RCC 7860 (cell line): ENCODE measurements at regions not wholly inside any gene's neighbourhood (a gene's known extent, or its start where the extent isn't known, plus 50 kb on each side); places are given as distances from the start of the nearest gene placed in this dataset.
"Not testable (repeated sequence)": the region's sequence is repeated elsewhere in the genome, so short reads cannot be mapped to it uniquely, and the experiment has no call there.

Experiments
- DNase-seq: peaks from one replicate; pipeline ENCODE4 v3.0.0-alpha.2; 2015; ENCODE audit warnings: low spot score
- FAIRE-seq: peaks from 2 replicates; lab custom pipeline; 2012; peaks lifted over from hg19 to GRCh38; lab: Jason Lieb, UNC

- DNase-seq (no peak), FAIRE-seq (no peak)
Measured at GRCh38 chr22:25482091-25482760, 82.2 kb upstream of the GRK3 start.

GRCh38 chr22:25482868-25483639, 81.4 kb upstream of the GRK3 start:
- FAIRE-seq (no peak), DNase-seq (no peak)

- DNase-seq (no peak), FAIRE-seq (no peak)
Measured at GRCh38 chr22:25483931-25484330, 80.5 kb upstream of the GRK3 start.

GRCh38 chr22:25484521-25485315, 79.8 kb upstream of the GRK3 start:
- DNase-seq, result no peak
- FAIRE-seq, result no peak

GRCh38 chr22:25485626-25486545, 78.6 kb upstream of the GRK3 start:
- FAIRE-seq (no peak), DNase-seq (no peak)

GRCh38 chr22:25487508-25487907, 77.0 kb upstream of the GRK3 start:
- no peak for DNase-seq
- no peak for FAIRE-seq

GRCh38 chr22:25488244-25489020, 76.0 kb upstream of the GRK3 start:
- FAIRE-seq (peak; percentile 79), DNase-seq (peak; percentile 80)

- FAIRE-seq, result no peak
- no peak for DNase-seq
Measured at GRCh38 chr22:25489947-25490346, 74.5 kb upstream of the GRK3 start.

- FAIRE-seq (no peak), DNase-seq (no peak)
Measured at GRCh38 chr22:25490896-25491295, 73.6 kb upstream of the GRK3 start.

- no peak for FAIRE-seq
Measured at GRCh38 chr22:25492162-25492561, 72.3 kb upstream of the GRK3 start.

GRCh38 chr22:25492841-25493734, 71.4 kb upstream of the GRK3 start:
- DNase-seq, result no peak
- FAIRE-seq, result no peak

More at GRCh38 chr22:25492162-25492561, 72.3 kb upstream of the GRK3 start:
- no peak for DNase-seq

GRCh38 chr22:25493794-25494193, 70.7 kb upstream of the GRK3 start:
- FAIRE-seq (no peak), DNase-seq (no peak)

- FAIRE-seq (no peak), DNase-seq (no peak)
Measured at GRCh38 chr22:25494774-25495173, 69.7 kb upstream of the GRK3 start.

GRCh38 chr22:25495285-25495684, 69.2 kb upstream of the GRK3 start:
- FAIRE-seq (no peak), DNase-seq (no peak)

GRCh38 chr22:25496396-25497064, 67.9 kb upstream of the GRK3 start:
- no peak for FAIRE-seq

GRCh38 chr22:25497181-25497641, 67.3 kb upstream of the GRK3 start:
- no peak for FAIRE-seq
- no peak for DNase-seq

More at GRCh38 chr22:25496396-25497064, 67.9 kb upstream of the GRK3 start:
- DNase-seq, result no peak

- no peak for FAIRE-seq
- no peak for DNase-seq
Measured at GRCh38 chr22:25497716-25498115, 66.8 kb upstream of the GRK3 start.

- FAIRE-seq, result not testable (repeated sequence)
Measured at GRCh38 chr22:25500671-25501070, 63.8 kb upstream of the GRK3 start.

More at GRCh38 chr22:25500671-25501070, 63.8 kb upstream of the GRK3 start:
- not testable (repeated sequence) for DNase-seq
